ENCODE measurements at regions not wholly inside any gene's neighbourhood (a gene's known extent, or its start where the extent isn't known, plus 50 kb on each side); places are given as distances from the start of the nearest gene placed in this dataset.
"Not testable (repeated sequence)": the region's sequence is repeated elsewhere in the genome, so short reads cannot be mapped to it uniquely, and the experiment has no call there.

- not testable (repeated sequence) for FAIRE-seq; DNase-seq (ENCODE audit: insufficient read length, low spot score)
Observed at GRCh38 chrX:119296973-119297372, 60.9 kb downstream of the PGRMC1 start.

- not testable (repeated sequence) for DNase-seq (ENCODE audit: insufficient read length, low spot score); FAIRE-seq
Observed at GRCh38 chrX:119299812-119300211, 63.7 kb downstream of the PGRMC1 start.

- no peak for FAIRE-seq
Observed at GRCh38 chrX:119303137-119303536, 67.1 kb downstream of the PGRMC1 start.

GRCh38 chrX:119325456-119325855, 73.7 kb upstream of the SLC25A43 start:
- no peak for TF ChIP-seq CTCF (IDR thresholded peaks at IDR 0.05; ENCODE audit: insufficient read depth, missing control alignments)
- FAIRE-seq = no peak

More at GRCh38 chrX:119303137-119303536, 67.1 kb downstream of the PGRMC1 start:
- no peak for DNase-seq (ENCODE audit: insufficient read length, low spot score)
- no peak for TF ChIP-seq CTCF (IDR thresholded peaks at IDR 0.05; ENCODE audit: insufficient read depth, missing control alignments)

GRCh38 chrX:119331873-119332272, 67.3 kb upstream of the SLC25A43 start:
- FAIRE-seq; DNase-seq (ENCODE audit: insufficient read length, low spot score): not testable (repeated sequence)

More at GRCh38 chrX:119325456-119325855, 73.7 kb upstream of the SLC25A43 start:
- no peak for DNase-seq (ENCODE audit: insufficient read length, low spot score)

- DNase-seq (ENCODE audit: insufficient read length, low spot score); FAIRE-seq: not testable (repeated sequence)
Observed at GRCh38 chrX:119332855-119333720, 66.0 kb upstream of the SLC25A43 start.

- not testable (repeated sequence) for FAIRE-seq; DNase-seq (ENCODE audit: insufficient read length, low spot score)
Observed at GRCh38 chrX:119333721-119334032, 65.5 kb upstream of the SLC25A43 start.

- FAIRE-seq = not testable (repeated sequence)
Observed at GRCh38 chrX:119334468-119335050, 64.6 kb upstream of the SLC25A43 start.

GRCh38 chrX:119337201-119337600, 61.9 kb upstream of the SLC25A43 start:
- FAIRE-seq (no peak), DNase-seq (ENCODE audit: insufficient read length, low spot score) (no peak)
- no peak for TF ChIP-seq CTCF (IDR thresholded peaks at IDR 0.05; ENCODE audit: insufficient read depth, missing control alignments)

More at GRCh38 chrX:119334468-119335050, 64.6 kb upstream of the SLC25A43 start:
- DNase-seq (ENCODE audit: insufficient read length, low spot score) = not testable (repeated sequence)

- DNase-seq (ENCODE audit: insufficient read length, low spot score) (no peak), FAIRE-seq (no peak)
- TF ChIP-seq CTCF (IDR thresholded peaks at IDR 0.05; ENCODE audit: insufficient read depth, missing control alignments) = no peak
Observed at GRCh38 chrX:119340606-119341205, 58.4 kb upstream of the SLC25A43 start.
